SU-DHL-6 (cell line): ENCODE measurements at regions not wholly inside any gene's neighbourhood (a gene's known extent, or its start where the extent isn't known, plus 50 kb on each side); places are given as distances from the start of the nearest gene placed in this dataset.

ENCODE experiments used
- H2AFZ ChIP-seq: fragments of 200-600 bp; sonication (generic); 2 replicates; pipeline ENCODE4 v1.6.1; 2014; ENCODE audit warnings: low read depth, mild to moderate bottlenecking, moderate library complexity, mixed read lengths, antibody characterized with exemption, low read length; ENCODE audit not compliant: severe bottlenecking
- H3F3A ChIP-seq: fragments of 200-600 bp; shearing (Covaris generic); 2 replicates; pipeline ENCODE4 v1.6.0; 2016; ENCODE audit warnings: antibody characterized with exemption, mild to moderate bottlenecking; ENCODE audit not compliant: insufficient read depth
- H3K27ac ChIP-seq: fragments of 200-600 bp; sonication (generic); 2 replicates; pipeline ENCODE4 v1.5.1; 2016; ENCODE audit warnings: low read depth, mild to moderate bottlenecking, low read length, moderate library complexity, mixed read lengths
- H3K27me3 ChIP-seq: fragments of 200-600 bp; sonication (generic), shearing (Covaris generic); 2 replicates; pipeline ENCODE4 v1.6.0; 2014; ENCODE audit warnings: mild to moderate bottlenecking, low read length
- H3K36me3 ChIP-seq: fragments of 200-600 bp; sonication (generic); 2 replicates; pipeline ENCODE4 v1.6.1; 2014; ENCODE audit warnings: mild to moderate bottlenecking, low read length, mixed read lengths
- H3K4me2 ChIP-seq: fragments of 300-600, 200-600 bp; shearing (Covaris generic), sonication (generic); 2 replicates; pipeline ENCODE4 v1.6.0; 2014; ENCODE audit warnings: low read length, low read depth, mild to moderate bottlenecking; ENCODE audit not compliant: poor library complexity, severe bottlenecking
- H3K4me3 ChIP-seq: fragments of 200-600 bp; sonication (generic); 2 replicates; pipeline ENCODE4 v1.5.1; 2014; ENCODE audit warnings: antibody characterized with exemption, low read length, mild to moderate bottlenecking, mixed read lengths; ENCODE audit not compliant: insufficient read depth, poor library complexity, severe bottlenecking
- H3K79me2 ChIP-seq: fragments of 200-600 bp; sonication (generic); 2 replicates; pipeline ENCODE4 v1.6.1; 2014; ENCODE audit warnings: mild to moderate bottlenecking, low read length, moderate library complexity; ENCODE audit not compliant: insufficient read depth
- H3K9ac ChIP-seq: fragments of 200-600 bp; sonication (generic); 2 replicates; pipeline ENCODE4 v1.7.0; 2014; ENCODE audit warnings: mild to moderate bottlenecking, low read length
- H3K9me2 ChIP-seq: fragments of 200-600 bp; sonication (generic); replicated peaks from 2 replicates; pipeline ENCODE4 v1.6.1; 2014; ENCODE audit warnings: low read length; ENCODE audit not compliant: insufficient read depth
- H3K9me3 ChIP-seq: fragments of 200-600 bp; sonication (generic); 2 replicates; pipeline ENCODE4 v1.6.1; 2014; ENCODE audit warnings: low read length, mixed read lengths; ENCODE audit not compliant: insufficient read depth
- H4K20me1 ChIP-seq: fragments of 200-600 bp; sonication (generic); 2 replicates; pipeline ENCODE4 v1.6.1; 2014; ENCODE audit warnings: low read depth, mild to moderate bottlenecking, antibody characterized with exemption, low read length, moderate library complexity, mixed read lengths
- CTCF ChIP-seq: fragments of 200-600 bp; sonication (generic); IDR thresholded peaks from one replicate; pipeline ENCODE4 v1.5.1; 2017; ENCODE audit warnings: antibody characterized with exemption, mild to moderate bottlenecking, low read length, moderate library complexity; ENCODE audit not compliant: insufficient read depth, poor library complexity, severe bottlenecking
- EZH2phosphoT487 ChIP-seq: fragments of 200-600 bp; sonication (generic), shearing (Covaris generic); conservative IDR thresholded peaks from 2 replicates; pipeline ENCODE4 v1.6.1; 2018; ENCODE audit warnings: mild to moderate bottlenecking, antibody characterized with exemption, low read length, moderate library complexity, mixed read lengths

DNA sequence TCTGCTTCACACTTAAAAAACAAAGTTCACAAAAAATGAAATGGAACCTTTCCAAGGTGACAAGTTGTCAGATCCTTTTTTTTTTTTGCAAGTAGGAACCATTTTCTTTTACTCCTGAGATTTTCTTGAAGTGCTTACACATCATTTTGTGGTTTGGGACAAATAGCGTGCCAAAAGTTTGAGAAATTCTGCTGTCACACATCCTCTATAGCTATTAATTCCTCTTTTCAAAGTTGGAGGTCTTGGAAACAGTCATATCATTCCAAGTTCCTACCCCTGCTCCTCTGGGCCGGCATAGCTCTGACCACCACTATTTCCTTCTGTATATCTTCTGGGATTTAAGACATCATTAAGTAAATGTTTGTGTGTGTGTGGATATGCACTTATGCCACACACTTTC lies 421.6 kb upstream of the SLC10A2 start:
- Histone ChIP-seq H3F3A (no peaks in the 10 kb centered on the region), H4K20me1 (no peaks in the 10 kb centered on the region)
- TF ChIP-seq EZH2phosphoT487: no peak
- no peak for TF ChIP-seq CTCF

DNA sequence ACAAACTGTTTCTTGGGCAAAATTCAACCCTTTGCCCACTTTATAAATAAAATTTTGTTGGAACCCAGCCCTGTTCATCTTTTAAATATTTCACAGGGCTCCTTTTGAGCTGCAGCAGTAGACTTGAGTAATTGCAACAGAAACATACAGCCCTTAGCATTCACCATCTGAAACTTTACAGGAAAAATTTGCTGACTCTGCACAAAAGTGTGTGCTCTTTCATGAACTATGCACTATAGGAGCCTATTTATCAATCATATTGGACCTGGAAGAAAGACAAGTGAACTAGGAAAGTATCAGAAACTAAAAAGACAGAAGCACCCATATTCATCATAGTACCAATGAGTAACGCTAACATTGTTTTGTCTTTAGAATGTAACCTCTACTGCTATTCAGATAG lies 406.9 kb upstream of the SLC10A2 start:
- H3K27ac ChIP-seq: no peak overlapping the region

More for the DNA sequence above, 421.6 kb upstream of the SLC10A2 start:
- H3K9ac ChIP-seq: no peak overlapping the region
- no peaks in the 10 kb centered on the region for H3K9me3 ChIP-seq
- no peak overlapping the region for H2AFZ ChIP-seq
- H3K79me2 ChIP-seq: no peaks in the 10 kb centered on the region
- H3K36me3 ChIP-seq: no peaks in the 10 kb centered on the region
- H3K9me2 ChIP-seq: no peaks in the 10 kb centered on the region
- H3K4me3 ChIP-seq: no peak overlapping the region
- H3K27ac ChIP-seq: no peak overlapping the region
- no peak overlapping the region for H3K4me2 ChIP-seq
- no peaks in the 10 kb centered on the region for H3K27me3 ChIP-seq

GRCh38 chr13:103471896-103472295 lies 405.7 kb upstream of the SLC10A2 start:
- Histone ChIP-seq H3K9me3 (no peaks in the 10 kb centered on the region), H2AFZ (no peak overlapping the region), H3K79me2 (no peaks in the 10 kb centered on the region), H3K9ac (no peak overlapping the region), H3F3A (no peaks in the 10 kb centered on the region), H3K27ac (no peak overlapping the region), H3K4me3 (no peak overlapping the region), H3K4me2 (no peak overlapping the region), H3K36me3 (no peaks in the 10 kb centered on the region), H3K27me3 (no peaks in the 10 kb centered on the region), H3K9me2 (no peaks in the 10 kb centered on the region), H4K20me1 (no peaks in the 10 kb centered on the region)
- TF ChIP-seq EZH2phosphoT487 (no peak), CTCF (no peak)

More for the DNA sequence above, 406.9 kb upstream of the SLC10A2 start:
- H3K4me3 ChIP-seq: no peak overlapping the region
- no peaks in the 10 kb centered on the region for H3K27me3 ChIP-seq
- H3K9ac ChIP-seq: no peak overlapping the region
- H3K36me3 ChIP-seq: no peaks in the 10 kb centered on the region
- no peak overlapping the region for H3K4me2 ChIP-seq
- TF ChIP-seq EZH2phosphoT487: no peak
- TF ChIP-seq CTCF: no peak
- H3F3A ChIP-seq: no peaks in the 10 kb centered on the region
- no peak overlapping the region for H2AFZ ChIP-seq
- no peaks in the 10 kb centered on the region for H3K9me3 ChIP-seq
- H3K9me2 ChIP-seq: no peaks in the 10 kb centered on the region
- no peaks in the 10 kb centered on the region for H4K20me1 ChIP-seq
- H3K79me2 ChIP-seq: no peaks in the 10 kb centered on the region
